ENCODE measurements at regions not wholly inside any gene's neighbourhood (a gene's known extent, or its start where the extent isn't known, plus 50 kb on each side); places are given as distances from the start of the nearest gene placed in this dataset.

DNA sequence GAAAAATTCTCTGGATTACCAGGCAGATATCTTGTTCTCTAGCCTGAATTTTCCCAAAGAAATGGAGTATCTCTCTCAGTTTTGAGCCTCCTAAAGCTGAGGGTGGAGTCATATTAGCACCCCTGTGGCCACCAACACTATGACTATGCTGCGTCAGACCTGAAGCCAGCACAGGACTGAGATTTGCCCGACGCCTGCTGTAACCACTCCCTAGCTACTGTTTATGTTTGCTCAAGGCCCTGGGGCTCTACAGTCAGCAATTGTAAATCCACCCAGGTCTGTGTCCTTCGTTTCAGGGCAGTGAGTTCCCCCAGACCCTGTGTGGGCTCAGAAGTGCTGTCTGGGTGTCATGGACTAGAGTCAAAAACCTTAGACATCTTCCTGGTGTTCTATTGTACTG, 61.4 kb downstream of the ZXDA start:
- H3K9me3 ChIP-seq (replicated peaks), result peaks cover 14% of the 10 kb centered on the region
- no peak for DNase-seq
- H3K27ac ChIP-seq (replicated peaks), result no peak overlapping the region
- no peak overlapping the region for H3K4me3 ChIP-seq
- TF ChIP-seq, protein P1, sequence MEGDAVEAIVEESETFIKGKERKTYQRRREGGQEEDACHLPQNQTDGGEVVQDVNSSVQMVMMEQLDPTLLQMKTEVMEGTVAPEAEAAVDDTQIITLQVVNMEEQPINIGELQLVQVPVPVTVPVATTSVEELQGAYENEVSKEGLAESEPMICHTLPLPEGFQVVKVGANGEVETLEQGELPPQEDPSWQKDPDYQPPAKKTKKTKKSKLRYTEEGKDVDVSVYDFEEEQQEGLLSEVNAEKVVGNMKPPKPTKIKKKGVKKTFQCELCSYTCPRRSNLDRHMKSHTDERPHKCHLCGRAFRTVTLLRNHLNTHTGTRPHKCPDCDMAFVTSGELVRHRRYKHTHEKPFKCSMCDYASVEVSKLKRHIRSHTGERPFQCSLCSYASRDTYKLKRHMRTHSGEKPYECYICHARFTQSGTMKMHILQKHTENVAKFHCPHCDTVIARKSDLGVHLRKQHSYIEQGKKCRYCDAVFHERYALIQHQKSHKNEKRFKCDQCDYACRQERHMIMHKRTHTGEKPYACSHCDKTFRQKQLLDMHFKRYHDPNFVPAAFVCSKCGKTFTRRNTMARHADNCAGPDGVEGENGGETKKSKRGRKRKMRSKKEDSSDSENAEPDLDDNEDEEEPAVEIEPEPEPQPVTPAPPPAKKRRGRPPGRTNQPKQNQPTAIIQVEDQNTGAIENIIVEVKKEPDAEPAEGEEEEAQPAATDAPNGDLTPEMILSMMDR (IDR thresholded peaks at IDR 0.05; ENCODE audit: borderline replicate concordance), result no peak
- no peaks in the 10 kb centered on the region for H3K4me1 ChIP-seq
- intact Hi-C loops (cut with micrococcal nuclease), result no loop called here
- H3K36me3 ChIP-seq, result no peaks in the 10 kb centered on the region
- H3K27me3 ChIP-seq (ENCODE audit: low read depth), result no peaks in the 10 kb centered on the region

DNA sequence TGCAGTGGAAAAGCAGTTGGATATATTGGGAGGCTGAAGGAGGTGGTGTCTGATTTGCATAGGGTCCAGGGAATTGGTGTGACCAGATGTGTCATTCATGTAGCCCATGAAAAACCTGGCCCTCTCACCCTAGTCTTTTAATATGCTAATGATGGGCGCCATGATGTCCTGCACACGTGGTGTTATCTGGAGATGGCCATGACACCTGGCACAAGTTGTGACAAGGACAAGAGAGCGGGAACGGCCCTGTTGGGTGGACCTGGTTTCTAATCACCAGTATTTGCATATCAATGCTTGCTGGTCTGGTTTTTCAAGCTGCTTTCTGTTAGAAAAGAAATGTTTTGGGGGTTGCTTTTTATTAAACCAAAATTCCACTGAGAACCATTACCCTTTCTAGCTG, 87.4 kb downstream of the ZXDA start:
- DNase-seq, result no peak
- Histone ChIP-seq H3K4me1 (no peaks in the 10 kb centered on the region), H3K4me3 (no peak overlapping the region), H3K27me3 (ENCODE audit: low read depth) (no peaks in the 10 kb centered on the region), H3K9me3 (replicated peaks) (no peaks in the 10 kb centered on the region), H3K27ac (replicated peaks) (no peak overlapping the region), H3K36me3 (no peaks in the 10 kb centered on the region)
- TF ChIP-seq, protein P1 (IDR thresholded peaks at IDR 0.05; ENCODE audit: borderline replicate concordance), result no peak
- intact Hi-C loops (cut with micrococcal nuclease), result loop anchor here (5.0 to 10.0 kb wide), 3 partner anchors 52 to 202 kb away; no protein-coding TSS in a partner anchor

DNA sequence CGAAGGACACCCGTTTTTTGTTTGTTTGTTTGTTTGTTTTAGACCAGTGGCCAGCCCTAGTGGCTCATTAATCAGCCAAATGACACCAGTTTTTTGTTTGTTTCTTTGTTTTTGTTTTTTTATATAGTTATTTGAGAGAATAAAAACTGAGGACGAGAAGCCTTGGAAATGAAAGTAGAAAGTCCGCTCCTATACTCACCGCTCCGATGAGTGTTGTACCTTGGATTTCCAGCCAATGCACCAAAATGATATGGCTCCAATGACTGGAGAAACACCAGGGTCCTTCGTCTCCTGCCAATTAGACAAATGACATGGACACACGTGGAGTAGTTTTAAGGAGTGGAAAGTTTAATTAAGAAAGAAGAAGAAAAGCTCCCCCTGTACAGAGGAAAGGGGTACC, 87.9 kb downstream of the ZXDA start:
- H3K27ac ChIP-seq (replicated peaks), result no peak overlapping the region
- no peaks in the 10 kb centered on the region for H3K36me3 ChIP-seq
- no peak for DNase-seq
- no peaks in the 10 kb centered on the region for H3K9me3 ChIP-seq (replicated peaks)
- peak overlapping the region; percentile 55 for H3K4me3 ChIP-seq
- intact Hi-C loops (cut with micrococcal nuclease), result loop anchor here (5.0 to 10.0 kb wide), 3 partner anchors 52 to 202 kb away; no protein-coding TSS in a partner anchor
- TF ChIP-seq, protein P1 (IDR thresholded peaks at IDR 0.05; ENCODE audit: borderline replicate concordance), result no peak
- no peaks in the 10 kb centered on the region for H3K4me1 ChIP-seq
- no peaks in the 10 kb centered on the region for H3K27me3 ChIP-seq (ENCODE audit: low read depth)

DNA sequence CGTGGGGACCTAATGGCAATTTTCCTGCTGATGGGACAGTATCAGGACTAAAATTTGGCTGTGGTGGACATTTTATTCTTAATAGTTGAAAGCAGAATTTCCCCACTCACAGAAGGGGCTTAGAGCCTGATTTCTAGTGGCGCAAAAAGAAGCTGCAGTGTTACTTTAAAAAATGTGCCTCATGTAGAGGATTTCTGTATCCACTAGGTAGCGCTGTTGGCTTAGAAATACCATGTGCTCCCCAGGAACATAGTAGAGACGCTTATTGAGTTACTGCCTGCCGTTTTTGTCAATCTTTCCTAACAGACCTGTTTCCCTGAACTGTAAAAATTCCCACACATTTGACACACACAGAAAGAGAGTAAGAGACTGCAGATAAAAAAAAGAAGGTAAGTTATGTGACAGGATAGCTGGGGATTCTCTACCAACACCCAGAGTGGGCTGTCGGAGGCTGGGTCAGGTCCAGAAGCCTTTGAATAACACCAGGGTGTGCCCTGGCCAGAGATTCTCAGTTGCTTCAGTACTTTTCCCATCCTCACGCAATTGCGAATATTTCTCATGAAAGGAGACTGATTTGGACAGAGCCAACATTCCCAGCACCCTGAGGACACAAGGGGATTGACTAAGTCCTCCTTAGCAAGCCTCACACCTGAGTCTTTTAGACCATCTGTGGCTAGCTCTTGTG, 88.4 kb downstream of the ZXDA start:
- Histone ChIP-seq H3K27me3 (ENCODE audit: low read depth) (no peaks in the 10 kb centered on the region), H3K9me3 (replicated peaks) (no peaks in the 10 kb centered on the region), H3K4me3 (peak overlapping the region; percentile 55), H3K36me3 (no peaks in the 10 kb centered on the region), H3K27ac (replicated peaks) (no peak overlapping the region), H3K4me1 (no peaks in the 10 kb centered on the region)
- DNase-seq, result no peak
- intact Hi-C loops (cut with micrococcal nuclease), result loop anchor here (5.0 to 10.0 kb wide), 3 partner anchors 53 to 203 kb away; no protein-coding TSS in a partner anchor
- TF ChIP-seq, protein P1 (IDR thresholded peaks at IDR 0.05; ENCODE audit: borderline replicate concordance), result peak; percentile 70

DNA sequence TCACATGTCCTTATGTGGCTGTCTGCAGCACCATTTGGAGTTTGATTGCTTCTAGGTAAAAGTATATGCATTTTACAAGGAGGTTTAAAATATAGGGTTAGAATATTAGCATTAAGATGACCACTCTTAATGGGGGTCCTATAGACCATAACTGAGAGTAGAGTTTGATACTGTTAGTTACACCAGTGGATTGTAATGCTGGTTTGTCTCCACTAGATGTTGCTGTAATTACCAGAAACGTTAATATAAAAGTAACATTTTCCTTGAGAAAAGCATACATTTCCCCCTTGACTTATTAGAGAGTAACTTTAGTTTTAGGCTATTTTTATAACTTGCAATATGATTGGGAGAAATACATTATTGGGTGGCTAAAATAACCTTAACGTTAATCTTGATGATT, 93.0 kb downstream of the ZXDA start:
- no peaks in the 10 kb centered on the region for H3K27me3 ChIP-seq (ENCODE audit: low read depth)
- H3K36me3 ChIP-seq, result no peaks in the 10 kb centered on the region
- H3K4me3 ChIP-seq, result no peak overlapping the region
- H3K27ac ChIP-seq (replicated peaks), result no peak overlapping the region
- no peaks in the 10 kb centered on the region for H3K9me3 ChIP-seq (replicated peaks)
- intact Hi-C loops (cut with micrococcal nuclease), result no loop called here
- no peaks in the 10 kb centered on the region for H3K4me1 ChIP-seq
- TF ChIP-seq, protein P1 (IDR thresholded peaks at IDR 0.05; ENCODE audit: borderline replicate concordance), result peak; percentile 55
- no peak for DNase-seq
